GM18519 (cell line): ENCODE measurements at regions not wholly inside any gene's neighbourhood (a gene's known extent, or its start where the extent isn't known, plus 50 kb on each side); places are given as distances from the start of the nearest gene placed in this dataset.

Experiments used
- ATAC-seq: cut with Tn5 transposase; IDR thresholded peaks from one replicate; pipeline ENCODE4 v1.9.1; 2021; ENCODE audit warnings: mild to moderate bottlenecking, moderate library complexity; ENCODE audit not compliant: unreplicated experiment, low FRiP score

- no peak for ATAC-seq
Measured at GRCh38 chr5:174306345-174307030, 261.0 kb downstream of the NSG2 start.

- no peak for ATAC-seq
Measured at GRCh38 chr5:174307031-174307408, 261.5 kb downstream of the NSG2 start.

- ATAC-seq: no peak
Measured at GRCh38 chr5:174307656-174308271, 262.3 kb downstream of the NSG2 start.

- no peak for ATAC-seq
Measured at GRCh38 chr5:174309131-174309795, 263.8 kb downstream of the NSG2 start.

- no peak for ATAC-seq
Measured at GRCh38 chr5:174310243-174310642, 264.7 kb downstream of the NSG2 start.

- ATAC-seq: no peak
Measured at GRCh38 chr5:174310706-174311105, 265.2 kb downstream of the NSG2 start.

- no peak for ATAC-seq
Measured at GRCh38 chr5:174311121-174311520, 265.6 kb downstream of the NSG2 start.

- no peak for ATAC-seq
Measured at GRCh38 chr5:174311531-174312269, 266.2 kb downstream of the NSG2 start.

- ATAC-seq: no peak
Measured at GRCh38 chr5:174312270-174312617, 266.7 kb downstream of the NSG2 start.

- ATAC-seq: no peak
Measured at GRCh38 chr5:174312641-174313040, 267.1 kb downstream of the NSG2 start.

GRCh38 chr5:174313615-174314014 is 268.1 kb downstream of the NSG2 start:
- ATAC-seq: no peak

GRCh38 chr5:174314261-174314660 is 268.8 kb downstream of the NSG2 start:
- ATAC-seq: no peak

- no peak for ATAC-seq
Measured at GRCh38 chr5:174315471-174315870, 270.0 kb downstream of the NSG2 start.

- no peak for ATAC-seq
Measured at GRCh38 chr5:174315871-174316270, 270.4 kb downstream of the NSG2 start.

GRCh38 chr5:174316326-174316725 is 270.8 kb downstream of the NSG2 start:
- ATAC-seq: no peak

- no peak for ATAC-seq
Measured at GRCh38 chr5:174317256-174317894, 271.9 kb downstream of the NSG2 start.

- ATAC-seq: no peak
Measured at GRCh38 chr5:174318578-174318977, 273.1 kb downstream of the NSG2 start.

- no peak for ATAC-seq
Measured at GRCh38 chr5:174319551-174319950, 274.0 kb downstream of the NSG2 start.

- ATAC-seq: no peak
Measured at GRCh38 chr5:174320051-174320450, 274.5 kb downstream of the NSG2 start.

GRCh38 chr5:174323878-174324281 is 278.4 kb downstream of the NSG2 start:
- ATAC-seq: peak; percentile 83

GRCh38 chr5:174324680-174325079 is 279.2 kb downstream of the NSG2 start:
- ATAC-seq: no peak
